HG03196 (cell line): ENCODE measurements at regions not wholly inside any gene's neighbourhood (a gene's known extent, or its start where the extent isn't known, plus 50 kb on each side); places are given as distances from the start of the nearest gene placed in this dataset.
"Not testable (repeated sequence)": the region's sequence is repeated elsewhere in the genome, so short reads cannot be mapped to it uniquely, and the experiment has no call there.

Source experiments
- ATAC-seq: cut with Tn5 transposase; IDR thresholded peaks from one replicate; pipeline ENCODE4 v1.9.1; 2021; ENCODE audit not compliant: unreplicated experiment

DNA sequence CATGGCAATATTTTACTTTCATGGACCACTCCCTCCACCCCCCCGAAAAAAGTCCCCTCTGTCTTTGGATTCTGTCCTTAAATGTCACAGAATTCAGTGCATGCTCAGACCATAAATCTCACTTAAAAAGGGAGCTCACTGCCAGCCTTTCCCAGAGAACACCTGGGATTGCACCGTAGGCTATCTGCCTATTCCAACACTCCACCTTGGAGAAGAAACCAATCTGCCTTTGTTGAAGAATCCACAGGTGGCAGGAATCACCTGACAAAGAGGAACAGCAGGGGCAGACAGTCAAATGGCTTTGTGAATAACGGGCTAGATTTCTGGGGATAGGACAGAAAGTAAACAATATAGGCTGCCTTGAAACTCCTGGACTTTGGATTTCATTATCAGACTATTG, 306.7 kb upstream of the BRINP1 start:
- no peak for ATAC-seq

DNA sequence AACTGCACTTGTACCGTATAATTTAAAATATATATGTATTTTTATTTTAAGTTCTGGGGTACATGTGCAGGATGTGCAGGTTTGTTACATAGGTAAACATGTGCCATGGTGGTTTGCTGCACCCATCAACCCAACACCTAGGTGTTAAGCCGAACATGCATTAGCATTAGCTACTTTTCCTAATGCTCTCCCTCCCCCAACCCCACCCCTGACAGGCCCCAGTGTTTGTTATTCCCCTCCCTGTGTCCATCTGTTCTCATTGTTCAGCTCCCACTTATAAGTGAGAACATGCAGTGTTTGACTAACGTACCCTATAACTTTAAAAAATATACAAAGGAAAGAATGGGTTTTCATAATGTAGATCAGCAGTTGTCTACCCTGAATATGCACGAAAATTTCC, 303.5 kb upstream of the BRINP1 start:
- not testable (repeated sequence) for ATAC-seq

DNA sequence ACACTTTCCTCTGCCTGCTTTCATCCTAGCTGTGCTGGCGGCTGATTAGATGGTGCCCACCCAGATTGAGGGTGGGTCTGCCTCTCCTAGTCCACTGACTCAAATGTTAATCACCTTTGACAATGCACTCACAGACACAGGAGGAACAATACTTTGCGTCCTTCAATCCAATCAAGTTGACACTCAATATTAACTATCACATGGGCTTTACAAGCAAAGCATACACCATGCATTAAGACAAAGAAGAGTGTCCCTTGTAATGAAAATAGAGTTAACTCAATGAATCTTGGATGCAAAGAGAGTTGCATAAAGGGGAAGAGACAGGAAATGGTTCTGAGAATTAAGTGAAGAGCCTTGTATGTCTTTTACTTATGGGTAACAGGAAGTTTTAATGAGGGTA, 298.7 kb upstream of the BRINP1 start:
- no peak for ATAC-seq

DNA sequence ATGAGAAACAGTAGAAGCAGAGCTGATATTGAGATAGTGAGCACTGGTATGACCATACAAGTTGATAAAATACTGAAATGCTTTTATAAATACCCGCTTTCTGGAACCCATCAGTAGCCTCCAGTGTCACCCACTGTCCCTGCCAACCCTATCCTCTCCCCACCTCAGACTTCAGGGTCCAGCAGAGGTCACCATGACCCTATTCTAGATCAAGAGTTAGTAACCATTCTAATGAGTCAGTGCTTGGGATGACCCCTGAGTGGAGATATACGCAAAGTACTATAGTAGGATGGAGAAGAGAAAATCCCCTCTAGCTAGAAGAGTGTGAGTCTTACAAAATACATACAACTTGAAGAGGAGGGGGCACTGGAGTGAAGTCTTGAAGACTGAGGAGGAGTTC, 297.9 kb upstream of the BRINP1 start:
- no peak for ATAC-seq

DNA sequence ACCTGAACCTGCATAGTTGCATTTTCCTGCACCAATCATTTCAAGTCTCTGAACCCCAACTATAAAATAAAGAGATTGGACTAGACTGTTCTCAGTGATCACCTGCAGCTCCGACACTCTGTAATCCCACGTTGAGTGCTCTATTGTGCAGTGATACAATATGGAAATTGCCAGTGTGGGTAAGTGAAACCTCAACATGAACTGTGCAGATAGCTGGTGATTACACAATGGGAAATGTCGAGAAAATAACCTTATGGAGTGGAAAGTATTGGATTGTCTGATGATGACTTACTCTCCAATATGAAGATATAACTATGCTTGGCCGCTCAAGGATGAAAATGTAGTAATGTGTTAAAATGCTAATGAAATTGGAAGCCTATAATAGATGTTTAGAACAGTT, 293.1 kb upstream of the BRINP1 start:
- ATAC-seq, result no peak

DNA sequence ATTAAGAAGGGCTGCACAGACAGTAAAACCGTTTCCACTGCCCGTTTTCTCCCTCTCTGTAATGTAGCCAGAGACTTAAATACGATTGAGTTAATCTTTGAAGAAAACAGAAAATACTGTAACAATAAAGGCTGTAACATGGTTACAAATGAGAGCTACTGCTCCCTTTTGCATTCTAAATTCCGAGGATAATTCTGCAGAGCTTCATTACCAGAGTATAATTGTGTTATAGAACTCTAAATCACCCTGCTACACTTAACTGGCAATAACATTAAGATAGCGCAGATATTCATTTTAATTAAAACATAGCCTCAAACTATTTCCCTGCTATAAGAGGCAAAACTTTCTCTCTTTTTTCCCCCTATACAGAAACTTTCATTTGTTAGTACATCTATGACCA, 283.7 kb upstream of the BRINP1 start:
- no peak for ATAC-seq

DNA sequence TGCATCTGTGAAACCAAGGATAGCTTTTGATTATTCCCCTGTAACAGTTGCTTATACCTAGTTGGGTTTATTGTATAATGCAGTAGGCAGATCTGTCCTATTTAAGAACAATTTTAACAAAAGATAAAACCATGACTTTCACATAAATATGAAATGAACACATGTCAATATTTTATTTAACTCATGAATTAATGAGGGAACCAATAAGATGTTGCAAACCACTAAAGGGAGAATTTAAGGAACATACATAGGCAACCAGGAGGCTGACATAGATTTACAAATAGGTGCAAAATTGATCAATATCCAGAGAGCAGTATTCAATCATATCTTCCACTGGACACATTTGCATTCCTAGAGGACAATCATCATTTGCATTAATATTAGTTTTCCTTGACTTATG, 280.0 kb upstream of the BRINP1 start:
- ATAC-seq, result no peak

DNA sequence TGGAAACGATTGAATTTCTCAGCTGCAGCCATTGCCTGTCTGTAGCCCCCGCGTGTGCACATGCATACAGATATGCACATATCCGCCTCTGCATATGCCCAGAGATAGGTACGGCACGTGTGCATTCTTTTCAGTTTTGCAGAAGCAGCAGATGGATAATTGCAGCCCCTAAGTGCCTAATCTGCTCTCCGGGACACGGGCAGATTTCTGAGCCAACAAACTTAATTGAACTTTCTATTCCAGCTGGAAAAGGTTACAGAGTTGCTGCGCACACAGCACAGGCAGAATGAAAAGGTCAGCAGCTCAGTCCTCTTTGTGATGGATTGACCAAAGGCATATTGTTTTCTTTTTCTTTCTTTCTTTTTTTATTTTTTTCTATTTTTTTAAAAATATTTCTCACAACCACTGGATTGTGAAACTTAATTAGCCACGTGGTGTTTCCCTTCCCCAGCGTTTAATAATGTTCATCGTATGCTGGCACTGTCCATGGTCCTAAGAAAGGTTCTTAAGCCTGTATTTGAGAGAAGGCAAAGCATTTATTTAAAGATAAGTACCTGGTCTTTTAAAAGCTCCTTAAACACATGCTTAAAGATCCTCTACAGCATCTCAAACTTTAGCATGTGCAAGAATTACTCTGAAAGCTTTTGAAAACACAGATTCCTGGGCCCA, 270.2 kb upstream of the BRINP1 start:
- ATAC-seq, result no peak

DNA sequence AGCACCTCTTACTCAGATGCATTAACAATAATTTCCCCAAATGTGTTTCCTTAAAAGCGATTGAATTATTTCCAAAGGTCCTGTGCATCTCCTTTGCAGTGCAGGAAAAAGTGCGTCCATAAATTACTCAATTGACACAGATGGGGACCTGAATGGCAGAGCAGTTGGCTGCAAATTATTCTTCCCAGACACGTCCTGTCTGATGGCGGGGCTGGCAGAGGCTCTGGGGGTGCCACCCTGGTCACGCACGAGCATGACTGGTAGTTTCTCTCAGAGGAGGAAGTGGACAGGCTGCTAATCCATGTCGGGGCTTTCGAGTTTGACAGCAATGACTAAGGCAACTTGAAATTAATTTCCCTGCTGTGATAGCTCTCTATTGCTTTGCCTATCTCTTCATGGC, 264.8 kb upstream of the BRINP1 start:
- no peak for ATAC-seq

DNA sequence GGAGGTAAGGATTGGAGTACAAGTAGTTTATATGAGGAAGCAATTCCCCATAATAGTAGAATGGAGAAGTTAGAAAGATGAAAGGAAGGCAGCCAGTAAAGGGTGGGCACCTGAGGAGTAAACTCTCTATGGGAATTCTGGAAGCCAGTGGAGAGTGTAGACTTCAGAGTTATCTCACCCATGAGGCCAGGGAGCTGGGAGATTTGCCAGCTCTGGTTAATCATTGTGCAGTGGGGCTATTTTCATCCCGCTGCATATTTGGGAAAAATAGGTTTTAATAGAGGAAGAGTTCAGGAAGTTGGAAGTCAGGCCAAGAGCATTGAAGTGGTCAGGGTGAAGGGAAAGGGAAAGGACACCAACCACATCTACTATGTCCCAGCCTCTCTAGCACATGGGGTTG, 242.3 kb upstream of the BRINP1 start:
- no peak for ATAC-seq

DNA sequence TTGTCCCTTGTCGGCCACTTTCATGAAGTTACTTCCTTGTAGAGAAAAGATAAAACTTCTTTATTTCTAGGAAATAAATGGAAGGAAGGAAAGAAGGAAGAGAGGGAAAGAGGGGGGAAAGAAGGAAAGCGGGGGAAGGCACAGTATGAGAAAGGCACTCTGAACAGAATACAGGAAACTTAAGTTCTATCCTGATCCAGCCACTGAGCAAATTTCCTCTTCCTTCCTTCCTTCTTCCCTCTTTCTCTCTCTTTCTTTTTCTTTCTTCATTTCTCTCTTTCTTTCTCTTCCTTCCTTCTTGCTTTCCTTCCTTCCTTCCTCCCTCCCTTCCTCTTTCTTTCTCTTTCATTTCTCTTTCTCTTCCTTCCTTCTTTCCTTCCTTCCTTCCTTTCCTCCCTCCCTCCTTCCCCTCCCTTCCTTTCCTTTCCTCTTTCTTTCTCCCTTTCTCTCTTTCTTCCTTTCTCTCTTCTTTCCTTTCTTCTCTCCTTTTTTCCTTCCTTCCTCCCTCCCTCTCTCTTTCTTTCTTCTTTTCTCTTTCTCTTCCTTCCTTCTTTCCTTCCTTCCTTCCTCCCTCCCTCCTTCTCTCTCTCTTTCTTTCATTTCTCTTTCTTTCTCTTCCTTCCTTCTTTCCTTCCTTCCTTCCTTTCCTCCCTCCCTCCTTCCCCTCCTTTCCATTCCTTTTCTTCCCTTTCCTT, 240.2 kb upstream of the BRINP1 start:
- ATAC-seq, result no peak

DNA sequence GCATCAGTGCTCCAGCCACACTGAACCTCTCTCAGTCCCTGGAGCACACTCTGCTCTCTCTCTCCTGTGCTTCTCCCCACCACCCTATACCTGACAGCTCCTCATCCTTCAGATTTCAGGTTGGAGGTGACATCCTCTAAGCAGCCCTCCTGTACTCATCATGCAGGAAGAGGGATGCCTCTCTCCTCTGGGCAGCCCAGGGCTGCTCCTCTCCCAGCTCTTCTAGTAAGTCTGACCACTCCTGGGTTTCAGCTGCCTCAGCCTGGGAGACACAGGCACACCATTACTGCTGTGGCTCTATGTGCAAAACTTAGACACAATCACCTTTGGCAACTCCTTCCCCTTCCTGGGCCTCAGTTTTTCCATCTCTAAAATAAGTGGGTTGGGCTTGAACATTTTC, 232.4 kb upstream of the BRINP1 start:
- ATAC-seq, result no peak

DNA sequence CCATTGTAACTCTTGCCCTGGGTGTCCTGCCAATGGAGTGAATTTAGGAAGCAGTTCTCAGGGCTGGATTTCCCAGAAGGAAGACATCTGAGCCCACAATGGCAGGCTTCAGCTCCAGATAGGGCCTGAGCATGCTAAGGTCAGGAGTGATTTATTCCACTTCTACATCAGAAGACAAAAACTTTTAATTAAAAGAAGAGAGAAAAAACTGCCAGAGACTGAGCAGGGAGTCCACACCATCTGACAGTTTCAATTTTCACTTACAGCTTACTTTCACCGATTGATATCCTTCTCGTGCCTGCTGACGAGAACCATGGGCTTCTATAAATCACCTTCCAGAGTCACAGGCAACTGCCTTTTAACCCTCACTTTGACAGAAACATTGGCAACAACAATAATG, 228.3 kb upstream of the BRINP1 start:
- ATAC-seq, result no peak

DNA sequence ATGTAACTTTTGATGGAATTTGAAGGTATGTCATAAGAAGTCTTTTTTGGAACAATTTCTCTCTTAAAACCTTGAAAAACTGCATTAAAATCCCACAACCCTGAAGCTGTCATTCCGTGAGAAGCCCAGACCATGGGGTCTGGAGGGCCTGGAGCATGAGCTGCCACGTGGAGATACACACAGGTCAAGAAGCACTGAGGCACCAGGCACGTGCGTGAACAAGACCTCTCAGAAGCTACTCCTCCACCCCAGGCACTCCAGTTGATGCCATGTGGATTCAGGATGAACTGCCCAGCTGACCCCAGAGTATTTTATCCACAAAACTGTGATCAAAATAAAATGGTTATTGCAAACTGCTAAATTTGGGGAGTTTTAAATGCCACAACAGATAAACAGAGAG, 227.5 kb upstream of the BRINP1 start:
- no peak for ATAC-seq

DNA sequence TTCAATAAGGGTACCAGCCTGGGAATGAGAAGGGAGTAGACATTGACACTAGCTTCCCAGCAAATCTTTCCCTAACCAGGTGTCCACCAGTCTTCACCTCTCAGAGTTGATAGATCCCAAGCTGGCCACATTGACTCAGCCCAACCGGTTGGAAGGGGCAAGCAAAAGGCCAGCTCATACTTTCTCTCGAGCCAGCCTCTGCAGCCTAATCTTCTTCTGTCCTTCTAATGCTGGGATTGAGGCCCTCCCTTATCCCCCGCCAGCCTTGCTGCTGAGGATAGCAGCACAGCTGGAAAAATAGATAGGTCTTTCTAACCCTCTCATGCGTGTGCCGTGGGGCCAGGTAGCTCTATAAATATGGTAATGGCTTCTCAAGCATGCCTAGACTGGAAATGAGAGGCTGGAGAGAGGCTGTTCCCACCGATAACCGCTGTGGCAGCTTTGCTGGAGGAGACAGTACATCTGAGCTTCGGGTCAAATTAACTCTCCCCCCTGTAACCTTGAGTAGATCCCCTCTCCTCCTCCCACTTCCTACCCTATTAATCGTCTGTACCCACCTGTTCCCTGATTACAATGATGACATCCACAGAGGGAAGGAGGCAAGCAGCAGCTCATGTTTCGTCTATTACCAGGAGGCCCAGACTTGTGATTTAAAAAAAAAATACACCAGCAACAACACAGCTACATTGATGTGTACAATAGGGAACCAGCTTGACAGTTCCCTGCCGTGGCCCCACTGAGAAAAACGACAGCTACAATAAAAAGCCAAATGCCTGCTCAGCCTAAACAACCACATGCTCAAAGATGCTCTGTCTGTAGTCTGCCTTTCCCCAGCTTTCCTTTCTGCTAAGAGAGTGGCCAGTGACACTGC, 219.9 kb upstream of the BRINP1 start:
- no peak for ATAC-seq

DNA sequence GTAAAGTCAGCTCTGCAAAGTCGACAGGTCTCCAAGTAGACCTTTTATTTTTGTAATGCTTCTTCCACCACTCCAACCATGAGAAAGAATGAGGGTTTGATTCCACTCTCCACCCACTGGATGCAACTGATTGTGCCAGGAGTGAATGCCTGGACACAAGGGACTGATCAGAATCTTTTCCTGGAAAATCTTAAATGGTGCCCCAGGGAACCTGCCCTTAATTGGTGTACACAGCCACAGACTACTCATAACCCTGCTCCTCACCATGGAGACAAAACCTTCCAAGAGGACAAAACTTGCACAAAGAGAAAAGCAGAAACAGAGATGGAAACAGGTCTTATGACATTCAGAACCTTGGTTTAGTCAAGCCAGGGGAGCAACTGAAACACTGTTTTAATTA, 208.6 kb upstream of the BRINP1 start:
- ATAC-seq, result no peak

DNA sequence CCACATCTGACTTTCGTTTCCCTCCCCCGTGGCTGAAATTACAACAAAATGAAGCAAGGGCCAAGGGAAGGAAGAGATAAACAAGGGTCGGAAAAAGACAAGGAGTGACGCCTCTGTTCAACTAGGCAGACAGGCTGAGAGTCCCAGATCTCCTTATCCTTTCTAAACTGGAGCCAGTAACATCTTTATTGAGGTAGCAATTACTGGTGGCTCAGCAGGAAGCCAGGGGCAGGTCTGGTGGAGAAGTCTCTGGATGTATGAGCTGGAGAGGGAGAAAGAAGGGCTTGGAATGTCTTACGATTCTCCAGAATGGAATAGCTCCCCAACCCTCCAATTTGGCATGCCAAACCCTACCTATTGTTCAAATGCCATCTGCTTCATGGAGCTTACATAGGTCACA, 190.8 kb upstream of the BRINP1 start:
- ATAC-seq, result no peak

DNA sequence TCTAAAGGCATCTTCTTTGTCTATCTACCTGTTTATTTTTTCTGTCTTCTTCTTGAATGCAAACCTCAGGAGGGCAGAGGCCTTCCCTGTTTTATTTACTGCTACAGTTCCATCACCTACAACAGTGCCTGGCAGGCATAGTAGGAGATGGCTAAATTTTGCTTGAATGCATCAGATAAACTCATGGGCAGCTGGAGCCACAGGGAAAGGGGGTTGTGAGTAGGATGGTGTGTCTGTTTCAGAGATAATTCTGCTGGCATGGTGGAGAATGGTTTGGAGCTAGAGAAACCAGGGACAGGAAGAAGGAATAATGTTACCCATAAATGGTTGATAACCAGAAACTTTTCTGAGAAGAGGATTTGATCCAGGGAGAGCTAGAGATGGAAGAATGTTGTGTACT, 189.8 kb upstream of the BRINP1 start:
- ATAC-seq, result no peak

DNA sequence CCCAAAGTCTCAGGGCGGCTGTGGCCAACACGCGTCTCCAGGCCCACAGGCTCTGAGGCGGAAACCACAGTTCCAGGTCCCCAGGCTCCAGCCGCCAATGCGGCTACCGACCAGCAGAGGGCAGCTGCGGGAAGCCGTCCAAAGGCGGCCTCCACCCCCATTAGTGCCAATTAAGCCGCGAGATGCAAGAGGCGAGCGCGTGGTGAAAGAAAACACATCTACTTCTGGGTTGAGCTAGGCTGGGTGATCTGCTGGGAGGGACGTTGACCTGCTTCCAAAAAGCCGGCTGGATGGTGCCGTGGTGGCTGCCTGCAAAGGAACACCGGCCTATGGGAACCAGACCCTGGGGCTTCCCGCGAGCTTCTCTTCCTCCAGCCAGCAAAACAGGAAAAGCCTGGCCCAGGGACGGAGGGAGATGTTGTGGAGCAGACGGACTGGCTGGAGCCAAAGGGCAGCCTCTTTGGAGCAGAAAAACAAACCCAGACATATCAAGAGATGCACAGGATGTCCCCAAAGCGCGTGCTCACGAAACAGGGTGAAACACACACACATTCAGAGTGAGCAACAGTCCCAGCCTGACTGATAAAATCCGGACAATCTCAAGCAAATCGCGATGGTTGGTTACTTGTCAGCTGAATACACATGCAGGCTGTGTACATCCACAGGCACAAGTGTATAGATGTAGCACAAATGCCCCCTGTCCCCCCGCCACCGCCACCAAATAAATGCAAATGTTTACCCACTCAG, 187.1 kb upstream of the BRINP1 start:
- ATAC-seq, result peak; percentile 98

DNA sequence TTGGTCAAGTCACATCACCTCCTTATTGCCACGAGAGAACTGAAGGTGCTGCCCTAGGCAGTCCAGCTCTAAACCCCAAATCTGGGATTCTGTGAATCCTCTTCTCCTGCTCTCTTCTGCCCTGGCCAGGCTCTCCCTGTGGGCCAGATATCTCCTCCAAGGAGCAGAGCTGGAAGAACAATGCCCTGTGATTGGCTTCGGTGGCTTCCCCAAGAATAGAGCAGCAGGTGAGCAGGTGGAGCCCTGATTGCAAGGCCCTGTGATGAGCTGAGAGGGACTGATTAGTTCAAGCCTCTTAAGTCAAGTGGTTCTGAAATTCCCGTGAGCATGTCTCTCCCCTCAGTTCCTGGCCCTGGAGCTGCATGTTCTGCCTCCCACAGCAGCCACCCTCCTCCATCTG, 175.3 kb upstream of the BRINP1 start:
- no peak for ATAC-seq

DNA sequence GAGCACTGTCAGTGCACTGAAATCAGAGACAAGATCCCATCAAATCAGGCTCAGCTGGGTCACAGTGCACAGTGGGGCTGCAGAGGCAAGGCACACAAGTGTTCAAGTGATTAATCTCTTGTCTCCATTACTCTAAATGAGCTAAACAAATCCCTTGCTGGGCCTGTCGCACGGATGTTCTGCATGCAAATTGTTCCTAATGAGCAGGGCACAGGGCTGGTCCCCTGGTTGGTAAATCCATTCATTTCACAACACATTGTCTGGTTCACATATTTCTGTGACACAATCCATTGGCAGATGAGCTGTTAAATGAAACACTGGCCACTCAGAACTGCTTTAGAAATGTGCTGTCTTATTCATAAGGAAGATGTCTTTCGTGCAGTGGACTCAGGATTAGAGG, 167.9 kb upstream of the BRINP1 start:
- ATAC-seq, result no peak
